ENCODE measurements at regions not wholly inside any gene's neighbourhood (a gene's known extent, or its start where the extent isn't known, plus 50 kb on each side); places are given as distances from the start of the nearest gene placed in this dataset.

DNA sequence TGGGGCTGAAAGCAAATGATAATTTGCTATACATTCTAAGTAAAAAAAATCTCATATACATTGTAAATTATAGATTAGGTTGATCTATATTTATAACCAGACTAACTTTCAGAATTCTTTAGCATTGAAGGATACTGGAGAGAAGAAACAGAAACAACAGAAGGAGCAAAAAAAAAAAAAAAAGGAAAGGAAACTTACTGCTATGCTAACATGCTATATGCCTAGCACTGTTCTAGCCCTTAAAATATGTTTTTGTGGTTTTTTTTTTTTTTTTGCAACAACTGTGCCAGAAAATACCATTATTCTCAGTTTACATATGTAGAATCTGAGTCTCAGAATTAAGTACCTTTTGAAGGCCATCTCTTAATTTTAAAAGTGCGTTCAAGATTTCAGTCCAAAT, 204.9 kb upstream of the MC4R start (continued):
- TF ChIP-seq, protein P1, sequence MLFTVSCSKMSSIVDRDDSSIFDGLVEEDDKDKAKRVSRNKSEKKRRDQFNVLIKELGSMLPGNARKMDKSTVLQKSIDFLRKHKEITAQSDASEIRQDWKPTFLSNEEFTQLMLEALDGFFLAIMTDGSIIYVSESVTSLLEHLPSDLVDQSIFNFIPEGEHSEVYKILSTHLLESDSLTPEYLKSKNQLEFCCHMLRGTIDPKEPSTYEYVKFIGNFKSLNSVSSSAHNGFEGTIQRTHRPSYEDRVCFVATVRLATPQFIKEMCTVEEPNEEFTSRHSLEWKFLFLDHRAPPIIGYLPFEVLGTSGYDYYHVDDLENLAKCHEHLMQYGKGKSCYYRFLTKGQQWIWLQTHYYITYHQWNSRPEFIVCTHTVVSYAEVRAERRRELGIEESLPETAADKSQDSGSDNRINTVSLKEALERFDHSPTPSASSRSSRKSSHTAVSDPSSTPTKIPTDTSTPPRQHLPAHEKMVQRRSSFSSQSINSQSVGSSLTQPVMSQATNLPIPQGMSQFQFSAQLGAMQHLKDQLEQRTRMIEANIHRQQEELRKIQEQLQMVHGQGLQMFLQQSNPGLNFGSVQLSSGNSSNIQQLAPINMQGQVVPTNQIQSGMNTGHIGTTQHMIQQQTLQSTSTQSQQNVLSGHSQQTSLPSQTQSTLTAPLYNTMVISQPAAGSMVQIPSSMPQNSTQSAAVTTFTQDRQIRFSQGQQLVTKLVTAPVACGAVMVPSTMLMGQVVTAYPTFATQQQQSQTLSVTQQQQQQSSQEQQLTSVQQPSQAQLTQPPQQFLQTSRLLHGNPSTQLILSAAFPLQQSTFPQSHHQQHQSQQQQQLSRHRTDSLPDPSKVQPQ (CRISPR knock-in tag; IDR thresholded peaks at IDR 0.05; ENCODE audit: borderline replicate concordance): no peak
- TF ChIP-seq PCBP1 (IDR thresholded peaks at IDR 0.05; ENCODE audit: low read depth, low read length, poor library complexity, severe bottlenecking) (no peak), CHD1 (IDR thresholded peaks at IDR 0.05; ENCODE audit: low read length) (no peak), BDP1 (IDR thresholded peaks at IDR 0.05; ENCODE audit: insufficient read depth, insufficient read length) (no peak)

DNA sequence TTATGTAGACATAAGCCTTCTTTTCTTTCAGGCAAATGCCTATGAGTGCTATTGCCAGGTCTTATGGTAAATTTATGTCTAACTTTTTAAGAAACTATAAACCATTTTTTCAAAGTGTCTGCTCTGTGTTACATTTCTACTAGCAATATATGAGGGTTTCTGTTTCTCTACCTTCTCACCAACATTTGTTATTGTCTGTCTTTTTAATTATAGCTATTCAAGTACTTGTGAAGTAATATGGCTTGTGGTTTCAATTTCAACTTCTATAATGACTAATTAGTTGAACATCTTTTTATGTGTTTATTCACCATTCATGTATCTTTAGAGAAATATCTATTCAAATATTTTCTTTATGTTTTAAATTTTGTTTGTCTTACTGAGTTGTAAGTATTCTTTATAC, 213.1 kb upstream of the MC4R start:
- no peaks in the 10 kb centered on the region for H3K36me3 ChIP-seq (ENCODE audit: control insufficient read depth, insufficient read depth, low read length)
- no peak overlapping the region for H3K9ac ChIP-seq (ENCODE audit: insufficient read depth in 1 of 2, low read depth in 2 of 2, low read length in 2 of 2)
- H3K9me3 ChIP-seq (replicated peaks; ENCODE audit: control insufficient read depth, insufficient read depth, low read depth, low read length): no peaks in the 10 kb centered on the region
- CTCF ChIA-PET (ENCODE audit: low intra/inter-chr PET ratio): no interaction called here
- in situ Hi-C loops (cut with MboI) (no loop called here), intact Hi-C loops (cut with micrococcal nuclease) (no loop called here)
- no peaks in the 10 kb centered on the region for H3K4me1 ChIP-seq (replicated peaks in 1 of 2; ENCODE audit: control insufficient read depth in 2 of 2, insufficient read depth in 2 of 2, low read length in 2 of 2)
- POLR2A ChIA-PET: no interaction called here
- no peak overlapping the region for H3K27ac ChIP-seq (ENCODE audit: extremely low read depth, low read depth, low read length)
- no peak for FAIRE-seq
- H3K4me2 ChIP-seq (ENCODE audit: insufficient read depth, low read length): no peak overlapping the region
- no peaks in the 10 kb centered on the region for H3K27me3 ChIP-seq (ENCODE audit: control insufficient read depth in 2 of 2, insufficient read depth in 2 of 2, low read length in 2 of 2)
- BruUV-seq (replicated peaks): no TSS peak
- no peaks in the 10 kb centered on the region for H4K20me1 ChIP-seq (replicated peaks; ENCODE audit: control insufficient read depth, insufficient read depth, low read length)
- TF ChIP-seq MTA3 (IDR thresholded peaks at IDR 0.05; ENCODE audit: borderline replicate concordance): no peak
- no peak overlapping the region for H2AFZ ChIP-seq (ENCODE audit: low read depth, low read length)
- H3K4me3 ChIP-seq: no peak overlapping the region
- ATAC-seq: no peak
- no peaks in the 10 kb centered on the region for H3K79me2 ChIP-seq (ENCODE audit: control insufficient read depth, insufficient read depth, low read length)
- H3K9me1 ChIP-seq (ENCODE audit: control insufficient read depth, insufficient read depth, low read length): no peaks in the 10 kb centered on the region
- no peak for DNase-seq (ENCODE audit: extremely low read depth in 1 of 4, low spot score in 3 of 4)
